ENCODE measurements at regions not wholly inside any gene's neighbourhood (a gene's known extent, or its start where the extent isn't known, plus 50 kb on each side); places are given as distances from the start of the nearest gene placed in this dataset.
"Not testable (repeated sequence)": the region's sequence is repeated elsewhere in the genome, so short reads cannot be mapped to it uniquely, and the experiment has no call there.

- Mint-ChIP-seq H3K36me3 (ENCODE audit: low read depth) (peaks cover 22% of the 10 kb centered on the region), H3K27ac (no peak overlapping the region), H3K4me1 (peaks cover 37% of the 10 kb centered on the region), H3K4me3 (no peak overlapping the region), H3K9me3 (no peaks in the 10 kb centered on the region), H3K27me3 (no peaks in the 10 kb centered on the region)
- intact Hi-C loops (cut with micrococcal nuclease) = loop anchor here (2.0 kb wide), 1 partner anchor 55 kb away; no protein-coding TSS in a partner anchor
- DNase-seq = peak; percentile 59
Measured at GRCh38 chr21:36207577-36208320, 51.1 kb downstream of the DOP1B start.

GRCh38 chr21:36208326-36209013, 51.8 kb downstream of the DOP1B start:
- intact Hi-C loops (cut with micrococcal nuclease) = loop anchor here (1.0 to 2.0 kb wide), 2 partner anchors 56 to 67 kb away; no protein-coding TSS in a partner anchor
- Mint-ChIP-seq H3K9me3 (no peaks in the 10 kb centered on the region), H3K36me3 (ENCODE audit: low read depth) (peaks cover 23% of the 10 kb centered on the region), H3K4me1 (peaks cover 30% of the 10 kb centered on the region), H3K4me3 (no peak overlapping the region), H3K27ac (no peak overlapping the region), H3K27me3 (no peaks in the 10 kb centered on the region)
- no peak for DNase-seq

- H3K36me3 Mint-ChIP-seq (ENCODE audit: low read depth) = peaks cover 26% of the 10 kb centered on the region
- H3K27ac Mint-ChIP-seq = no peak overlapping the region
- intact Hi-C loops (cut with micrococcal nuclease) = loop anchor here (1.0 to 2.0 kb wide), 2 partner anchors 57 to 68 kb away; no protein-coding TSS in a partner anchor
- no peaks in the 10 kb centered on the region for H3K9me3 Mint-ChIP-seq
- peak; percentile 87 for DNase-seq
- no peak overlapping the region for H3K4me3 Mint-ChIP-seq
- H3K4me1 Mint-ChIP-seq = peaks cover 22% of the 10 kb centered on the region
- H3K27me3 Mint-ChIP-seq = no peaks in the 10 kb centered on the region
Measured at GRCh38 chr21:36209626-36210171, 53.1 kb downstream of the DOP1B start.

- Mint-ChIP-seq H3K27ac (peak overlapping the region; percentile 35), H3K4me3 (no peak overlapping the region), H3K27me3 (no peaks in the 10 kb centered on the region), H3K36me3 (ENCODE audit: low read depth) (peaks cover 24% of the 10 kb centered on the region), H3K9me3 (no peaks in the 10 kb centered on the region), H3K4me1 (peaks cover 20% of the 10 kb centered on the region)
- intact Hi-C loops (cut with micrococcal nuclease) = no loop called here
- no peak for DNase-seq
Measured at GRCh38 chr21:36210779-36211659, 54.4 kb downstream of the DOP1B start.

GRCh38 chr21:36211660-36212512, 55.3 kb downstream of the DOP1B start:
- H3K27ac Mint-ChIP-seq = no peak overlapping the region
- H3K9me3 Mint-ChIP-seq = no peaks in the 10 kb centered on the region
- H3K36me3 Mint-ChIP-seq (ENCODE audit: low read depth) = peaks cover 24% of the 10 kb centered on the region
- H3K4me1 Mint-ChIP-seq = peaks cover 18% of the 10 kb centered on the region
- no peaks in the 10 kb centered on the region for H3K27me3 Mint-ChIP-seq
- no peak for DNase-seq
- intact Hi-C loops (cut with micrococcal nuclease) = no loop called here
- no peak overlapping the region for H3K4me3 Mint-ChIP-seq

GRCh38 chr21:36212513-36212780, 55.8 kb downstream of the DOP1B start:
- H3K27me3 Mint-ChIP-seq = no peaks in the 10 kb centered on the region
- peaks cover 24% of the 10 kb centered on the region for H3K36me3 Mint-ChIP-seq (ENCODE audit: low read depth)
- intact Hi-C loops (cut with micrococcal nuclease) = no loop called here
- H3K9me3 Mint-ChIP-seq = no peaks in the 10 kb centered on the region
- H3K27ac Mint-ChIP-seq = no peak overlapping the region
- no peak for DNase-seq
- no peak overlapping the region for H3K4me3 Mint-ChIP-seq
- peaks cover 17% of the 10 kb centered on the region for H3K4me1 Mint-ChIP-seq

- H3K36me3 Mint-ChIP-seq (ENCODE audit: low read depth) = peaks cover 31% of the 10 kb centered on the region
- intact Hi-C loops (cut with micrococcal nuclease) = no loop called here
Measured at GRCh38 chr21:36214561-36214960, 57.9 kb downstream of the DOP1B start.

GRCh38 chr21:36217743-36218142, 61.1 kb downstream of the DOP1B start:
- intact Hi-C loops (cut with micrococcal nuclease) = no loop called here
- no peaks in the 10 kb centered on the region for H3K4me1 Mint-ChIP-seq
- no peaks in the 10 kb centered on the region for H3K27me3 Mint-ChIP-seq

More at GRCh38 chr21:36214561-36214960, 57.9 kb downstream of the DOP1B start:
- Mint-ChIP-seq H3K4me3 (no peak overlapping the region), H3K4me1 (peaks cover 8% of the 10 kb centered on the region), H3K9me3 (no peaks in the 10 kb centered on the region), H3K27me3 (no peaks in the 10 kb centered on the region), H3K27ac (no peak overlapping the region)
- DNase-seq = no peak

GRCh38 chr21:36218691-36219090, 62.1 kb downstream of the DOP1B start:
- no peaks in the 10 kb centered on the region for H3K4me1 Mint-ChIP-seq
- intact Hi-C loops (cut with micrococcal nuclease) = no loop called here
- no peaks in the 10 kb centered on the region for H3K27me3 Mint-ChIP-seq
- no peak overlapping the region for H3K27ac Mint-ChIP-seq
- no peak overlapping the region for H3K4me3 Mint-ChIP-seq
- H3K9me3 Mint-ChIP-seq = no peaks in the 10 kb centered on the region
- no peak for DNase-seq
- H3K36me3 Mint-ChIP-seq (ENCODE audit: low read depth) = peaks cover 21% of the 10 kb centered on the region

More at GRCh38 chr21:36217743-36218142, 61.1 kb downstream of the DOP1B start:
- peaks cover 21% of the 10 kb centered on the region for H3K36me3 Mint-ChIP-seq (ENCODE audit: low read depth)
- H3K9me3 Mint-ChIP-seq = no peaks in the 10 kb centered on the region
- H3K27ac Mint-ChIP-seq = no peak overlapping the region
- DNase-seq = no peak
- H3K4me3 Mint-ChIP-seq = no peak overlapping the region

GRCh38 chr21:36223451-36223850, 66.8 kb downstream of the DOP1B start:
- no peak overlapping the region for H3K4me3 Mint-ChIP-seq

GRCh38 chr21:36229181-36229580, 72.6 kb downstream of the DOP1B start:
- no peak overlapping the region for H3K27ac Mint-ChIP-seq
- DNase-seq = no peak
- H3K9me3 Mint-ChIP-seq = no peaks in the 10 kb centered on the region
- H3K4me3 Mint-ChIP-seq = no peak overlapping the region
- H3K27me3 Mint-ChIP-seq = no peaks in the 10 kb centered on the region
- H3K4me1 Mint-ChIP-seq = peaks cover 5% of the 10 kb centered on the region
- intact Hi-C loops (cut with micrococcal nuclease) = no loop called here
- peaks cover 16% of the 10 kb centered on the region for H3K36me3 Mint-ChIP-seq (ENCODE audit: low read depth)

More at GRCh38 chr21:36223451-36223850, 66.8 kb downstream of the DOP1B start:
- peaks cover 24% of the 10 kb centered on the region for H3K36me3 Mint-ChIP-seq (ENCODE audit: low read depth)
- intact Hi-C loops (cut with micrococcal nuclease) = no loop called here
- no peak for DNase-seq
- no peaks in the 10 kb centered on the region for H3K27me3 Mint-ChIP-seq
- H3K27ac Mint-ChIP-seq = no peak overlapping the region
- H3K9me3 Mint-ChIP-seq = no peaks in the 10 kb centered on the region
- no peaks in the 10 kb centered on the region for H3K4me1 Mint-ChIP-seq

- H3K9me3 Mint-ChIP-seq; H3K27ac Mint-ChIP-seq; H3K4me1 Mint-ChIP-seq; DNase-seq; intact Hi-C loops (cut with micrococcal nuclease); H3K4me3 Mint-ChIP-seq; H3K27me3 Mint-ChIP-seq: not testable (repeated sequence)
- peaks cover 16% of the 10 kb centered on the region for H3K36me3 Mint-ChIP-seq (ENCODE audit: low read depth)
Measured at GRCh38 chr21:36231444-36231843, 74.8 kb downstream of the DOP1B start.

GRCh38 chr21:36232641-36233040, 76.0 kb downstream of the DOP1B start:
- Mint-ChIP-seq H3K36me3 (ENCODE audit: low read depth) (peaks cover 16% of the 10 kb centered on the region), H3K4me1 (peaks cover 8% of the 10 kb centered on the region), H3K27ac (no peak overlapping the region), H3K9me3 (no peaks in the 10 kb centered on the region), H3K27me3 (no peaks in the 10 kb centered on the region), H3K4me3 (no peak overlapping the region)
- DNase-seq = no peak
- intact Hi-C loops (cut with micrococcal nuclease) = no loop called here

All from activated CD4-positive, alpha-beta T cell treated with anti-CD3 and anti-CD28 coated beads, Interleukin-2, amount 10 ng/mL, durations not matched to agents 24 days and 14 days (primary cell).